ENCODE measurements at regions not wholly inside any gene's neighbourhood (a gene's known extent, or its start where the extent isn't known, plus 50 kb on each side); places are given as distances from the start of the nearest gene placed in this dataset.

DNA sequence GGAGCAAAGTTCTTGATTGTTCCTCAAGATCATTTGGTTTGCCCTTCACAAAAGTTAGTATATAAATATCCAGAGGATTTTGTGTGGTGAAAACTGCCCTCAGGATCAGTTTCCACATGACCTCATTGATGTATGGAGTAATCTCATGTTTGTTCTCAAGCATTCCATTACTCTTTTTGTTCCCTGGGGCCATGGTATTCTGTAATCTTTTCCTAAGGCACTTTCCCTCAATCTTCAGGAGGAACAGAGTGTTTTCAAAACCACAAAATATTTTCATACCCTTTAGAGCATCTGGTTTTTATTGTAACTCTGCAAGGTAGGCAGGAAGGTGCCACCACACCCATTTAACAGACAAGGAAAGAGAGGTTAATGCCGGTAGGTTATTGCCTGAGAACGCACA lies 99.6 kb downstream of the FAM181B start:
- TF ChIP-seq, protein P1, sequence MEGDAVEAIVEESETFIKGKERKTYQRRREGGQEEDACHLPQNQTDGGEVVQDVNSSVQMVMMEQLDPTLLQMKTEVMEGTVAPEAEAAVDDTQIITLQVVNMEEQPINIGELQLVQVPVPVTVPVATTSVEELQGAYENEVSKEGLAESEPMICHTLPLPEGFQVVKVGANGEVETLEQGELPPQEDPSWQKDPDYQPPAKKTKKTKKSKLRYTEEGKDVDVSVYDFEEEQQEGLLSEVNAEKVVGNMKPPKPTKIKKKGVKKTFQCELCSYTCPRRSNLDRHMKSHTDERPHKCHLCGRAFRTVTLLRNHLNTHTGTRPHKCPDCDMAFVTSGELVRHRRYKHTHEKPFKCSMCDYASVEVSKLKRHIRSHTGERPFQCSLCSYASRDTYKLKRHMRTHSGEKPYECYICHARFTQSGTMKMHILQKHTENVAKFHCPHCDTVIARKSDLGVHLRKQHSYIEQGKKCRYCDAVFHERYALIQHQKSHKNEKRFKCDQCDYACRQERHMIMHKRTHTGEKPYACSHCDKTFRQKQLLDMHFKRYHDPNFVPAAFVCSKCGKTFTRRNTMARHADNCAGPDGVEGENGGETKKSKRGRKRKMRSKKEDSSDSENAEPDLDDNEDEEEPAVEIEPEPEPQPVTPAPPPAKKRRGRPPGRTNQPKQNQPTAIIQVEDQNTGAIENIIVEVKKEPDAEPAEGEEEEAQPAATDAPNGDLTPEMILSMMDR (IDR thresholded peaks at IDR 0.05), result no peak
- TF ChIP-seq POLR2A (IDR thresholded peaks at IDR 0.05), result no peak

Data from adrenal gland (tissue), 5 donors.